ENCODE measurements at regions not wholly inside any gene's neighbourhood (a gene's known extent, or its start where the extent isn't known, plus 50 kb on each side); places are given as distances from the start of the nearest gene placed in this dataset.

- Histone ChIP-seq H3K36me3 (replicated peaks in 1 of 2; ENCODE audit: control insufficient read depth in 1 of 2, insufficient read depth in 2 of 2, low read length in 1 of 2) (no peaks in the 10 kb centered on the region), H3K27me3 (ENCODE audit: insufficient read depth) (no peaks in the 10 kb centered on the region), H3K4me2 (no peak overlapping the region), H3K4me3 (ENCODE audit: low read depth in 2 of 2, low read length in 1 of 2) (no peak overlapping the region), H2AFZ (ENCODE audit: low read depth) (no peak overlapping the region), H3K9ac (no peak overlapping the region), H3F3A (replicated peaks; ENCODE audit: insufficient read depth) (no peaks in the 10 kb centered on the region), H4K20me1 (ENCODE audit: insufficient read depth) (no peaks in the 10 kb centered on the region), H3K9me3 (no peaks in the 10 kb centered on the region; the same call in 1 of the 2 replicates), H3K9me2 (no peaks in the 10 kb centered on the region), H3K4me1 (ENCODE audit: control insufficient read depth in 1 of 2, insufficient read depth in 2 of 2, low read depth in 1 of 2, low read length in 1 of 2) (no peaks in the 10 kb centered on the region), H3K27ac (ENCODE audit: low read depth in 2 of 2, low read length in 1 of 2) (no peak overlapping the region), H3K79me2 (ENCODE audit: insufficient read depth) (no peaks in the 10 kb centered on the region)
- CTCF ChIA-PET, result interaction anchor here (0.5 to 0.6 kb wide), 2 partner anchors 887 to 974 kb away, joined by 3 read pairs; no protein-coding TSS in a partner anchor
- POLR2A ChIA-PET, result no interaction called here
- DNase-seq, result no peak
- 18% methylated on average over 3 of the region's 3 CpGs for WGBS (ENCODE audit: low lambda C conversion rate)
- TF ChIP-seq ELF1 (IDR thresholded peaks at IDR 0.05), result no peak
- TF ChIP-seq PBX3 (IDR thresholded peaks at IDR 0.05), result no peak
- no peak for TF ChIP-seq SMC3 (IDR thresholded peaks at IDR 0.05; ENCODE audit: low read depth, low read length)
- TF ChIP-seq EZH2phosphoT487 (IDR thresholded peaks at IDR 0.05; ENCODE audit: borderline replicate concordance, low read depth), result no peak
- TF ChIP-seq JUND (IDR thresholded peaks at IDR 0.05), result no peak
- no peak for TF ChIP-seq MXI1 (IDR thresholded peaks at IDR 0.05; ENCODE audit: low read depth, low read length)
- no peak for TF ChIP-seq FOSL2 (IDR thresholded peaks at IDR 0.05; ENCODE audit: borderline replicate concordance, low read depth)
- no peak for TF ChIP-seq FOXJ3 (CRISPR knock-in tag; IDR thresholded peaks at IDR 0.05)
- no peak for TF ChIP-seq GABPA (IDR thresholded peaks at IDR 0.05; ENCODE audit: low read depth)
- TF ChIP-seq CHD2 (IDR thresholded peaks at IDR 0.05; ENCODE audit: low read length, partially characterized antibody), result no peak
- no peak for TF ChIP-seq EP300 (IDR thresholded peaks at IDR 0.05; ENCODE audit: borderline replicate concordance in 1 of 2, low read depth in 1 of 2, low read length in 1 of 2)
- TF ChIP-seq POLR2AphosphoS5 (IDR thresholded peaks at IDR 0.05; ENCODE audit: low read depth, low read length), result no peak
- no peak for TF ChIP-seq RXRA (IDR thresholded peaks at IDR 0.05; ENCODE audit: borderline replicate concordance, low read depth)
- TF ChIP-seq TEAD4 (IDR thresholded peaks at IDR 0.05; ENCODE audit: borderline replicate concordance, insufficient read depth), result no peak
- TF ChIP-seq FOXM1 (IDR thresholded peaks at IDR 0.05; ENCODE audit: low read depth), result no peak
Measured at GRCh38 chr6:14470671-14471070, 353.1 kb downstream of the CD83 start.

GRCh38 chr6:14472255-14472985, 354.8 kb downstream of the CD83 start:
- no peak overlapping the region for H3K9ac ChIP-seq
- H3K27ac ChIP-seq (ENCODE audit: low read depth in 2 of 2, low read length in 1 of 2), result no peak overlapping the region
- 33% methylated on average over 3 of the region's 3 CpGs for WGBS (ENCODE audit: low lambda C conversion rate)
- POLR2A ChIA-PET, result no interaction called here
- H3K9me3 ChIP-seq, result no peaks in the 10 kb centered on the region; the same call in 1 of the 2 replicates
- no peaks in the 10 kb centered on the region for H3F3A ChIP-seq (replicated peaks; ENCODE audit: insufficient read depth)
- H3K4me2 ChIP-seq, result no peak overlapping the region
- no peaks in the 10 kb centered on the region for H3K79me2 ChIP-seq (ENCODE audit: insufficient read depth)
- CTCF ChIA-PET, result no interaction called here
- H3K36me3 ChIP-seq (replicated peaks in 1 of 2; ENCODE audit: control insufficient read depth in 1 of 2, insufficient read depth in 2 of 2, low read length in 1 of 2), result no peaks in the 10 kb centered on the region
- no peaks in the 10 kb centered on the region for H4K20me1 ChIP-seq (ENCODE audit: insufficient read depth)
- no peaks in the 10 kb centered on the region for H3K27me3 ChIP-seq (ENCODE audit: insufficient read depth)
- H3K4me1 ChIP-seq (ENCODE audit: control insufficient read depth in 1 of 2, insufficient read depth in 2 of 2, low read depth in 1 of 2, low read length in 1 of 2), result no peaks in the 10 kb centered on the region
- H2AFZ ChIP-seq (ENCODE audit: low read depth), result no peak overlapping the region
- no peak overlapping the region for H3K4me3 ChIP-seq (ENCODE audit: low read depth in 2 of 2, low read length in 1 of 2)
- H3K9me2 ChIP-seq, result no peaks in the 10 kb centered on the region
- no peak for DNase-seq
- TF ChIP-seq RCOR1 (IDR thresholded peaks at IDR 0.05; ENCODE audit: low read length) (no peak), ZBTB33 (IDR thresholded peaks at IDR 0.05; ENCODE audit: borderline replicate concordance, low read depth) (no peak), PBX3 (IDR thresholded peaks at IDR 0.05) (no peak), RAD21 (IDR thresholded peaks at IDR 0.05; ENCODE audit: low read length) (no peak), EZH2phosphoT487 (IDR thresholded peaks at IDR 0.05; ENCODE audit: borderline replicate concordance, low read depth) (no peak), NRF1 (IDR thresholded peaks at IDR 0.05; ENCODE audit: low read depth, low read length) (no peak), GABPA (IDR thresholded peaks at IDR 0.05; ENCODE audit: low read depth) (no peak), FOXJ3 (CRISPR knock-in tag; IDR thresholded peaks at IDR 0.05) (no peak), RXRA (IDR thresholded peaks at IDR 0.05; ENCODE audit: borderline replicate concordance, low read depth) (no peak), EP300 (IDR thresholded peaks at IDR 0.05; ENCODE audit: borderline replicate concordance in 1 of 2, low read depth in 1 of 2, low read length in 1 of 2) (no peak)
- TF ChIP-seq, protein P1, sequence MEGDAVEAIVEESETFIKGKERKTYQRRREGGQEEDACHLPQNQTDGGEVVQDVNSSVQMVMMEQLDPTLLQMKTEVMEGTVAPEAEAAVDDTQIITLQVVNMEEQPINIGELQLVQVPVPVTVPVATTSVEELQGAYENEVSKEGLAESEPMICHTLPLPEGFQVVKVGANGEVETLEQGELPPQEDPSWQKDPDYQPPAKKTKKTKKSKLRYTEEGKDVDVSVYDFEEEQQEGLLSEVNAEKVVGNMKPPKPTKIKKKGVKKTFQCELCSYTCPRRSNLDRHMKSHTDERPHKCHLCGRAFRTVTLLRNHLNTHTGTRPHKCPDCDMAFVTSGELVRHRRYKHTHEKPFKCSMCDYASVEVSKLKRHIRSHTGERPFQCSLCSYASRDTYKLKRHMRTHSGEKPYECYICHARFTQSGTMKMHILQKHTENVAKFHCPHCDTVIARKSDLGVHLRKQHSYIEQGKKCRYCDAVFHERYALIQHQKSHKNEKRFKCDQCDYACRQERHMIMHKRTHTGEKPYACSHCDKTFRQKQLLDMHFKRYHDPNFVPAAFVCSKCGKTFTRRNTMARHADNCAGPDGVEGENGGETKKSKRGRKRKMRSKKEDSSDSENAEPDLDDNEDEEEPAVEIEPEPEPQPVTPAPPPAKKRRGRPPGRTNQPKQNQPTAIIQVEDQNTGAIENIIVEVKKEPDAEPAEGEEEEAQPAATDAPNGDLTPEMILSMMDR (IDR thresholded peaks at IDR 0.05), result no peak

Measured in SK-N-SH (cell line).